Sigmoid colon (tissue), 4 donors: ENCODE measurements at regions not wholly inside any gene's neighbourhood (a gene's known extent, or its start where the extent isn't known, plus 50 kb on each side); places are given as distances from the start of the nearest gene placed in this dataset.

Experiments used
- EP300 ChIP-seq, 4 donors: sonication (generic); formaldehyde crosslinking; IDR thresholded peaks; one replicate each; pipeline ENCODE4 v1.6.1; 2017; ENCODE audit warnings: antibody characterized with exemption in 4 of 4
- POLR2A ChIP-seq, 2 donors: fragments of 450-650 bp; IDR thresholded peaks; one replicate each; pipeline ENCODE4 v1.6.1; 2016; ENCODE audit warnings: antibody characterized with exemption in 2 of 2, mild to moderate bottlenecking in 2 of 2, moderate library complexity in 2 of 2
- POLR2AphosphoS5 ChIP-seq, 4 donors: sonication (generic); formaldehyde crosslinking; IDR thresholded peaks; one replicate each; pipeline ENCODE4 v1.6.1; 2017; ENCODE audit warnings: antibody characterized with exemption in 4 of 4
- TF ChIP-seq, protein P1 (sequence below), 4 experiments: fragments of 450-650 bp in 3 of 4; fragments of 200-600 bp in 1 of 4; IDR thresholded peaks; one replicate each; pipeline ENCODE4 v1.5.1; 2016 to 2019; ENCODE audit warnings: antibody characterized with exemption in 4 of 4, mild to moderate bottlenecking in 3 of 4, moderate library complexity in 2 of 4

DNA sequence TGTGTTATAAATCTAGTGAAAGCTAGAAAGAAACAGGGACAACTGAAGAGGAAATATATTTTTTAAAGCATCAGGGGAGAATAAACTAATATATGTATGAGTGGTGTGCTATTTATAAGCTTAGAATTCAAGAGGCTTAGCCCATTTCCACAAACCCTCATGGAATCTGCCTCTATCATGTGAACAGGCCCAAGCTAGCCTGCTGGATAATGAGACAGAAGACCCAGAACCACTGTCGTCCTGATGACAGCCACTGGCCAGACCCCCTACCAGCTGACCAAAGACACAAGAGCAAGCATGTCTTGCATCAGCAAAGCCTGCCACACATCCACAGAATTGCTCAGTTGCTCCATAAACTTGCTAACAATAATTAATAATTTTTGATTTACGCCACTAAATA lies 382.3 kb upstream of the NXPH2 start:
- TF ChIP-seq, protein P1, sequence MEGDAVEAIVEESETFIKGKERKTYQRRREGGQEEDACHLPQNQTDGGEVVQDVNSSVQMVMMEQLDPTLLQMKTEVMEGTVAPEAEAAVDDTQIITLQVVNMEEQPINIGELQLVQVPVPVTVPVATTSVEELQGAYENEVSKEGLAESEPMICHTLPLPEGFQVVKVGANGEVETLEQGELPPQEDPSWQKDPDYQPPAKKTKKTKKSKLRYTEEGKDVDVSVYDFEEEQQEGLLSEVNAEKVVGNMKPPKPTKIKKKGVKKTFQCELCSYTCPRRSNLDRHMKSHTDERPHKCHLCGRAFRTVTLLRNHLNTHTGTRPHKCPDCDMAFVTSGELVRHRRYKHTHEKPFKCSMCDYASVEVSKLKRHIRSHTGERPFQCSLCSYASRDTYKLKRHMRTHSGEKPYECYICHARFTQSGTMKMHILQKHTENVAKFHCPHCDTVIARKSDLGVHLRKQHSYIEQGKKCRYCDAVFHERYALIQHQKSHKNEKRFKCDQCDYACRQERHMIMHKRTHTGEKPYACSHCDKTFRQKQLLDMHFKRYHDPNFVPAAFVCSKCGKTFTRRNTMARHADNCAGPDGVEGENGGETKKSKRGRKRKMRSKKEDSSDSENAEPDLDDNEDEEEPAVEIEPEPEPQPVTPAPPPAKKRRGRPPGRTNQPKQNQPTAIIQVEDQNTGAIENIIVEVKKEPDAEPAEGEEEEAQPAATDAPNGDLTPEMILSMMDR (IDR thresholded peaks at IDR 0.05): no peak
- TF ChIP-seq POLR2A (IDR thresholded peaks at IDR 0.05) (no peak), POLR2AphosphoS5 (IDR thresholded peaks at IDR 0.05) (no peak), EP300 (IDR thresholded peaks at IDR 0.05) (no peak)
